NCI-H226 (cell line): ENCODE measurements at regions not wholly inside any gene's neighbourhood (a gene's known extent, or its start where the extent isn't known, plus 50 kb on each side); places are given as distances from the start of the nearest gene placed in this dataset.
"Not testable (repeated sequence)": the region's sequence is repeated elsewhere in the genome, so short reads cannot be mapped to it uniquely, and the experiment has no call there.

Experiments used
- DNase-seq: peaks from one replicate; pipeline ENCODE4 v3.0.0-alpha.2; 2015

- DNase-seq: no peak
Measured at GRCh38 chr18:51525453-51526225, 328.2 kb upstream of the MEX3C start.

GRCh38 chr18:51527826-51528225 lies 330.3 kb upstream of the MEX3C start:
- DNase-seq: no peak

GRCh38 chr18:51531501-51531900 lies 334.0 kb upstream of the MEX3C start:
- DNase-seq: no peak

- DNase-seq: peak; percentile 43
Measured at GRCh38 chr18:51537487-51537886, 340.0 kb upstream of the MEX3C start.

- no peak for DNase-seq
Measured at GRCh38 chr18:51540562-51540961, 343.1 kb upstream of the MEX3C start.

DNA sequence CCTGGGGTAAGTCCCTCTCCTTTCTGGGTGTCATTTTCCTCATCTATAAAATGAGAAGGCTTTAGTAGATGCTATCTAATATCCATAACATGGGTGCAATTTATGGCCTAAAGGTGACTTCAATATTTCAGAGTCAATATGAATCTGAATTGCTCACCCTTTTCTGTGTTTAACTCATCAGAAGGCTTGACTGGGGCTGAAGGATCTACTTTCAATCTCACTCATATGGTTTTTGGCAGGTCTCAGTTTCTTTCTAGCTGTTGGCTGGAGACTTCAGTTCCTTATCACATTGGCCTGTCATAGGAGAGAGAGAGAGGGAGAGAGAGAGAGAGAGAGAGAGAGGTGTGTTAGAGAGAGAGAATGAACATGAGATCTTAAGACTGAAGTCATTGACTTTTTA lies 343.7 kb upstream of the MEX3C start:
- no peak for DNase-seq

DNA sequence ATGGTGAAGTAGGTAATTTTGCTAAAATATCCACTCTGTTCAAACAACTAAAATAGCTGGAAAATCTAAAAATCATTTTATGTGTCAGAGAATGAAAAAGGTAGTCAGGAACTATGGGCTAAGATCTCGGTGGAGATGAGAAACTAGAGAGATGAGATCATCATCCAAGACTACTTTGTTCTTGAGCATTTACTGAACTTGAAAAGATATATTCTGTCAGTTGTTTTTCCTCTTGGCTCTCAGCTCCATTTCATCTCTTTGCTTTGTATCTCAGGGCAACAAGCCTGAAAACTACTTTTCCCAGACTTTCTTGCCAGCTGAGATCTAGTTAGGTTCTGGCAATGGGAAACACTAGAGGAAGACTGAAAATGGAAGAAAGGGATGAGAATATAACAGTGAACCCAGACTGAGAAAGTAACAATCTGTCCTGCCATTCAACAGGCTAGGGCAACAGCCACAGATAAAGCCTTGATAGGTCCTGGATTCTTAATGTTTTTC lies 346.2 kb upstream of the MEX3C start:
- no peak for DNase-seq

GRCh38 chr18:51545446-51545845 lies 348.0 kb upstream of the MEX3C start:
- no peak for DNase-seq

- DNase-seq: no peak
Measured at GRCh38 chr18:51559198-51559901, 361.9 kb upstream of the MEX3C start.

- DNase-seq: no peak
Measured at GRCh38 chr18:51559902-51560287, 362.4 kb upstream of the MEX3C start.

DNA sequence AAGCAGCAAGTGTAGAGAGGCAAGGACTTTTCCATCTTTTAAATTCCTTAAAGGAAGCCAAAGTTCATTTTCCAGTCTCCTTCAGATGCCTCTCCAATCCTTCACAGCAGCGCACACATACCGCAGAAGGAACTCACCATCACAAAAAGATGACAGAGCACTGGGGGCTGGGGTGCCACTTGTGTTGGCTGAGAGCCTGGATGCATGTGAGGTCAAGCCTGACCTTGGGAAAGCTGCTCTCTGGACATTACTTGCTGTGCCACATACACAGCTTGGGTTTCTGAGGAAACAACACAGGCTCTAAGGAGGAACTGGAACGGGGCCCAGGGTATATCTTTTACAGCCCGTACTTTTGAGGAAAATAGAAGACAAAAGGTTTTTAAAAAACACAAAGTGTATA lies 364.3 kb upstream of the MEX3C start:
- DNase-seq: no peak

DNA sequence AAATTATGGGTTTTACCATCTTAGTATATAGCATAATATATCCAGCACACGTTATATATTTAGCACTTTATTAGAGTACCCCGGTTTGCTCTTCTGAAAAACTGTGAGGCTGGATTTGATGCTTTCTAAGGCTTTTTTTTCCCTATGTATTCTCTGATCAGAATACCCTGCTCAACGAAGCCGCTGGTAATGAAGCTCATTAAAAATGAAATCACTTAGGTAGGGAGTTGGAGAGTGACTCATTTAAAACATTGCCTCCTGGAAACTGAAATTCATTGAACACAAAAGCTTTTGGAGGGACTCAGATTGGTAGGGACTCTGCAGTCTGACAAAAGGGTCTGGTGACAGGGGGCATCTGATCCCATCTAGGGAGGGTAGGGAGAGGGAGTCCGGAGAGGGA lies 365.4 kb upstream of the MEX3C start:
- no peak for DNase-seq

DNA sequence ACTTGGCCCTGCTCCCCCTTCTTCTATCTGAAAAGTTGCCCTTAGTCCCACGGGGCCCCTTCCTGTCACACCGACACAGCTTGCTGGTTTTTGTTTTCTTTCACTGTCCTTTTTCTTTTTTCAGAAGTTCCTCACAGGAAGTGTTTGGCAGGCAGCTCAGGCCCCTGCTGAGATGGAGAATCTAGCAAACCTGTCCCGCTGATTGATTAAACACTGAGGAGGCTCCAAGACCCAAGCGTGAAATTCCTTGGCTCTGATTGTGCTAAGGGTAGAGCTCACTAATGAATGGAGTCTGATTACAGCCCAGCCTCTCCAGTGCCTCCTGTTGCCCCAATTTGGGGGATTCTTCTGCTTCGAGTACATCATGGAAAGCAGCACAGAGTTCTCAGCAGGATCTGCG lies 365.9 kb upstream of the MEX3C start:
- no peak for DNase-seq

DNA sequence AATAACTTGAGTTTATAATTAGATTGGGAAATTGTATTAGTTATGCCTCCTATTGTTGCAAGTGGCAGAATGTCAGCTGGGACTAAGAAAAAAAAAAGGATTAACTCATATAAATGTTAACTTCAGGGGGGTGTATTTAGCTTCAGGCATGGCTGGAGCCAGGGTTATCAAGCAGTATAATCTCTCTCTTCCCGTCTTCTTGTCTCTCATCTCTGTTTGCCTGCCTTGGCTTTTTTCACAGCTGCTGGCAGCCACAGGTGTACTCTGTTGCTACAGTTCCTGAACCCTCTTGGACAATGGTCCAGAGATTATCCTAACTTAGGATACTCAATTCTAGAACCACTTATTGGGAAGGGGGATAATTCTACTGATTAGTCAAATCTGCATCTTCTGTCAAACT lies 370.7 kb upstream of the MEX3C start:
- no peak for DNase-seq

- DNase-seq: no peak
Measured at GRCh38 chr18:51569153-51569552, 371.7 kb upstream of the MEX3C start.

GRCh38 chr18:51569561-51569960 lies 372.1 kb upstream of the MEX3C start:
- DNase-seq: no peak

- not testable (repeated sequence) for DNase-seq
Measured at GRCh38 chr18:51570071-51570470, 372.6 kb upstream of the MEX3C start.

- not testable (repeated sequence) for DNase-seq
Measured at GRCh38 chr18:51573886-51574285, 376.4 kb upstream of the MEX3C start.

GRCh38 chr18:51575171-51575570 lies 377.7 kb upstream of the MEX3C start:
- no peak for DNase-seq

- DNase-seq: no peak
Measured at GRCh38 chr18:51578406-51578980, 381.0 kb upstream of the MEX3C start.

- DNase-seq: no peak
Measured at GRCh38 chr18:51580580-51580979, 383.1 kb upstream of the MEX3C start.

- DNase-seq: no peak
Measured at GRCh38 chr18:51582551-51582950, 385.1 kb upstream of the MEX3C start.

DNA sequence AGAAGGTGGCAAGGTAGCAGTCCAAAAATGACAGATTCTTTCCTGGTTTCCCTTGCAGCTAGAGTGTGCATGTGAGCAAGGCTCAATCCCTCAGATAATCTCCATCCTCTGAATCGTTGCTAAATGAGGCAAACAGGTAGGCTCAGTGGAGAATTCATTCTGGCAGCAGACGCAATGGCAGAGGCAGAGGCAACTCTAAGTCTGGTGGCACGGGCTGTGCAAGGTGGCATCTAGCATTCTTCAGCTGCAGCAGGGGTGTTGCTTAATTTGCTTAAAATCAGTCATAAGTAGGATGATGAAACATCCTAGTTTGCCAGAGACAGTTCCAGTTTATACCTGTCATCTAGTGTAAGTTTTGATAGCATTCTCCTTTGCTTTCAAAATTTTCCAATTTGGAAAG lies 391.1 kb upstream of the MEX3C start:
- DNase-seq: no peak

DNA sequence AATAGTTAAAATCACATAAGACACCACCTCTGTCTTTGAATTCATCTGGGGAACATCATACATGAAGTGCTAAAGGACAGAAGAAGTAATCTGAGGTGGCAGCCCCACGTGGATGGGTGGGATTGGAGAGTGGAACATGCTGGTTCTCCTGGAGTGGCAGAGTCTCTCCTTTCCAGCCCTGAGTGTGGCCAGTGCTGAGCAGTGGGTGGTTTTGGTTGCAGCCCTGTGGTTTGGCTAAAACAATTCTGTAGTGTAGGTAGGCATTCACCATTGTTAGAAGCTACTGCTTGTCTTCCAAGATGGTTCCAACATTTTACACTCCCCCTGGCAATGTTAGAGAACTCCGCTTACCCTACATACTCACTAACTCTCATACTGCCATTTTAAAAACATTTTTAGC lies 396.4 kb upstream of the MEX3C start:
- DNase-seq: no peak
